Activated naive CD8-positive, alpha-beta T cell treated with anti-CD3 and anti-CD28 coated beads for 36 hours (primary cell): ENCODE measurements at regions not wholly inside any gene's neighbourhood (a gene's known extent, or its start where the extent isn't known, plus 50 kb on each side); places are given as distances from the start of the nearest gene placed in this dataset.

ENCODE experiments used
- DNase-seq: peaks from one replicate; pipeline ENCODE4 v3.0.0; 2021
- H3K27ac Mint-ChIP-seq: one replicate; pipeline ENCODE4 v1.8.0; 2022; ENCODE audit warnings: mild to moderate bottlenecking, moderate library complexity, mixed read lengths
- H3K27me3 Mint-ChIP-seq: one replicate; pipeline ENCODE4 v1.8.0; 2022; ENCODE audit warnings: mild to moderate bottlenecking, mixed read lengths
- H3K36me3 Mint-ChIP-seq: one replicate; pipeline ENCODE4 v1.8.0; 2021; ENCODE audit warnings: mild to moderate bottlenecking, mixed read lengths
- H3K4me1 Mint-ChIP-seq: one replicate; pipeline ENCODE4 v1.8.0; 2021; ENCODE audit warnings: mixed read lengths
- H3K4me3 Mint-ChIP-seq: one replicate; pipeline ENCODE4 v1.8.0; 2022; ENCODE audit warnings: mild to moderate bottlenecking, moderate library complexity, mixed read lengths
- H3K9me3 Mint-ChIP-seq: one replicate; pipeline ENCODE4 v1.8.0; 2022; ENCODE audit warnings: mixed read lengths

- Mint-ChIP-seq H3K27ac (no peak overlapping the region), H3K27me3 (peaks cover 16% of the 10 kb centered on the region), H3K4me1 (no peaks in the 10 kb centered on the region), H3K4me3 (no peak overlapping the region), H3K9me3 (no peaks in the 10 kb centered on the region), H3K36me3 (no peaks in the 10 kb centered on the region)
- no peak for DNase-seq
Measured at GRCh38 chr4:14711259-14711658, 291.0 kb upstream of the CPEB2 start.

GRCh38 chr4:14716691-14717090 is 285.6 kb upstream of the CPEB2 start:
- peaks cover 2% of the 10 kb centered on the region for H3K9me3 Mint-ChIP-seq
- H3K4me1 Mint-ChIP-seq = no peaks in the 10 kb centered on the region

GRCh38 chr4:14719053-14719452 is 283.2 kb upstream of the CPEB2 start:
- Mint-ChIP-seq H3K4me1 (no peaks in the 10 kb centered on the region), H3K36me3 (no peaks in the 10 kb centered on the region), H3K27me3 (peaks cover 34% of the 10 kb centered on the region), H3K27ac (no peak overlapping the region), H3K9me3 (peaks cover 2% of the 10 kb centered on the region), H3K4me3 (no peak overlapping the region)
- no peak for DNase-seq

More at GRCh38 chr4:14716691-14717090, 285.6 kb upstream of the CPEB2 start:
- Mint-ChIP-seq H3K27ac (no peak overlapping the region), H3K36me3 (no peaks in the 10 kb centered on the region), H3K4me3 (no peak overlapping the region), H3K27me3 (peaks cover 30% of the 10 kb centered on the region)
- no peak for DNase-seq

- no peaks in the 10 kb centered on the region for H3K36me3 Mint-ChIP-seq
- H3K9me3 Mint-ChIP-seq = no peaks in the 10 kb centered on the region
- no peak overlapping the region for H3K27ac Mint-ChIP-seq
- no peaks in the 10 kb centered on the region for H3K4me1 Mint-ChIP-seq
- DNase-seq = no peak
- no peak overlapping the region for H3K4me3 Mint-ChIP-seq
- peaks cover 20% of the 10 kb centered on the region for H3K27me3 Mint-ChIP-seq
Measured at GRCh38 chr4:14726441-14726840, 275.8 kb upstream of the CPEB2 start.

- Mint-ChIP-seq H3K27ac (no peak overlapping the region), H3K36me3 (no peaks in the 10 kb centered on the region), H3K9me3 (no peaks in the 10 kb centered on the region), H3K4me3 (no peak overlapping the region), H3K27me3 (peaks cover 15% of the 10 kb centered on the region), H3K4me1 (no peaks in the 10 kb centered on the region)
- no peak for DNase-seq
Measured at GRCh38 chr4:14726877-14727361, 275.4 kb upstream of the CPEB2 start.

GRCh38 chr4:14729282-14730000 is 272.8 kb upstream of the CPEB2 start:
- Mint-ChIP-seq H3K9me3 (peaks cover 1% of the 10 kb centered on the region), H3K27ac (no peak overlapping the region), H3K4me3 (no peak overlapping the region), H3K4me1 (no peaks in the 10 kb centered on the region), H3K36me3 (no peaks in the 10 kb centered on the region), H3K27me3 (peaks cover 9% of the 10 kb centered on the region)
- DNase-seq = no peak

GRCh38 chr4:14742054-14742453 is 260.2 kb upstream of the CPEB2 start:
- H3K36me3 Mint-ChIP-seq = no peaks in the 10 kb centered on the region
- H3K27me3 Mint-ChIP-seq = peaks cover 22% of the 10 kb centered on the region
- H3K4me1 Mint-ChIP-seq = no peaks in the 10 kb centered on the region
- H3K27ac Mint-ChIP-seq = no peak overlapping the region
- no peak for DNase-seq
- no peaks in the 10 kb centered on the region for H3K9me3 Mint-ChIP-seq
- H3K4me3 Mint-ChIP-seq = no peak overlapping the region

- Mint-ChIP-seq H3K4me3 (no peak overlapping the region), H3K9me3 (no peaks in the 10 kb centered on the region), H3K27me3 (peaks cover 18% of the 10 kb centered on the region), H3K4me1 (no peaks in the 10 kb centered on the region), H3K27ac (no peak overlapping the region), H3K36me3 (no peaks in the 10 kb centered on the region)
- no peak for DNase-seq
Measured at GRCh38 chr4:14743172-14743571, 259.1 kb upstream of the CPEB2 start.

- H3K27ac Mint-ChIP-seq = no peak overlapping the region
- peaks cover 18% of the 10 kb centered on the region for H3K27me3 Mint-ChIP-seq
- H3K4me1 Mint-ChIP-seq = no peaks in the 10 kb centered on the region
- H3K36me3 Mint-ChIP-seq = no peaks in the 10 kb centered on the region
- no peak overlapping the region for H3K4me3 Mint-ChIP-seq
- no peaks in the 10 kb centered on the region for H3K9me3 Mint-ChIP-seq
- DNase-seq = no peak
Measured at GRCh38 chr4:14743601-14744000, 258.7 kb upstream of the CPEB2 start.

GRCh38 chr4:14744346-14744745 is 257.9 kb upstream of the CPEB2 start:
- DNase-seq = no peak
- H3K27ac Mint-ChIP-seq = no peak overlapping the region
- H3K9me3 Mint-ChIP-seq = no peaks in the 10 kb centered on the region
- H3K4me3 Mint-ChIP-seq = no peak overlapping the region
- peaks cover 12% of the 10 kb centered on the region for H3K27me3 Mint-ChIP-seq
- no peaks in the 10 kb centered on the region for H3K4me1 Mint-ChIP-seq
- H3K36me3 Mint-ChIP-seq = no peaks in the 10 kb centered on the region

- Mint-ChIP-seq H3K9me3 (peaks cover 16% of the 10 kb centered on the region), H3K4me3 (no peak overlapping the region), H3K36me3 (peaks cover 4% of the 10 kb centered on the region), H3K27ac (no peak overlapping the region), H3K27me3 (peaks cover 5% of the 10 kb centered on the region), H3K4me1 (no peaks in the 10 kb centered on the region)
- DNase-seq = peak; percentile 16
Measured at GRCh38 chr4:14749910-14750309, 252.4 kb upstream of the CPEB2 start.

- Mint-ChIP-seq H3K27ac (no peak overlapping the region), H3K36me3 (peaks cover 5% of the 10 kb centered on the region), H3K4me3 (no peak overlapping the region), H3K27me3 (peaks cover 7% of the 10 kb centered on the region), H3K9me3 (peaks cover 16% of the 10 kb centered on the region), H3K4me1 (no peaks in the 10 kb centered on the region)
- no peak for DNase-seq
Measured at GRCh38 chr4:14752341-14753046, 249.8 kb upstream of the CPEB2 start.

- H3K36me3 Mint-ChIP-seq = no peaks in the 10 kb centered on the region
- no peaks in the 10 kb centered on the region for H3K9me3 Mint-ChIP-seq
- H3K27ac Mint-ChIP-seq = no peak overlapping the region
- peaks cover 28% of the 10 kb centered on the region for H3K27me3 Mint-ChIP-seq
- no peak for DNase-seq
- peaks cover 9% of the 10 kb centered on the region for H3K4me1 Mint-ChIP-seq
- no peak overlapping the region for H3K4me3 Mint-ChIP-seq
Measured at GRCh38 chr4:14767142-14767541, 235.1 kb upstream of the CPEB2 start.

GRCh38 chr4:14768449-14768848 is 233.8 kb upstream of the CPEB2 start:
- Mint-ChIP-seq H3K4me1 (peaks cover 13% of the 10 kb centered on the region), H3K27ac (no peak overlapping the region), H3K9me3 (peaks cover 2% of the 10 kb centered on the region), H3K4me3 (no peak overlapping the region), H3K27me3 (peaks cover 31% of the 10 kb centered on the region), H3K36me3 (no peaks in the 10 kb centered on the region)
- no peak for DNase-seq

- Mint-ChIP-seq H3K36me3 (no peaks in the 10 kb centered on the region), H3K4me3 (no peak overlapping the region), H3K27ac (no peak overlapping the region), H3K9me3 (peaks cover 5% of the 10 kb centered on the region), H3K27me3 (peaks cover 39% of the 10 kb centered on the region), H3K4me1 (peaks cover 13% of the 10 kb centered on the region)
- no peak for DNase-seq
Measured at GRCh38 chr4:14769993-14770392, 232.3 kb upstream of the CPEB2 start.

- Mint-ChIP-seq H3K27me3 (peaks cover 39% of the 10 kb centered on the region), H3K4me1 (peaks cover 13% of the 10 kb centered on the region), H3K9me3 (peaks cover 5% of the 10 kb centered on the region), H3K4me3 (no peak overlapping the region), H3K27ac (no peak overlapping the region), H3K36me3 (no peaks in the 10 kb centered on the region)
- DNase-seq = no peak
Measured at GRCh38 chr4:14771094-14771493, 231.2 kb upstream of the CPEB2 start.
